ENCODE measurements at regions not wholly inside any gene's neighbourhood (a gene's known extent, or its start where the extent isn't known, plus 50 kb on each side); places are given as distances from the start of the nearest gene placed in this dataset.

GRCh38 chr21:25331286-25331685, 276.0 kb downstream of the MRPL39 start:
- no peak for DNase-seq (ENCODE audit: low read depth)

GRCh38 chr21:25330266-25330665, 277.0 kb downstream of the MRPL39 start:
- no peak for DNase-seq (ENCODE audit: low read depth)

GRCh38 chr21:25329227-25329825, 278.0 kb downstream of the MRPL39 start:
- DNase-seq (ENCODE audit: low read depth) = peak; percentile 87

GRCh38 chr21:25328736-25329135, 278.5 kb downstream of the MRPL39 start:
- DNase-seq (ENCODE audit: low read depth) = no peak

GRCh38 chr21:25326181-25326580, 281.1 kb downstream of the MRPL39 start:
- DNase-seq (ENCODE audit: low read depth) = no peak

GRCh38 chr21:25324666-25325065, 282.6 kb downstream of the MRPL39 start:
- no peak for DNase-seq (ENCODE audit: low read depth)

GRCh38 chr21:25323356-25323949, 283.8 kb downstream of the MRPL39 start:
- no peak for DNase-seq (ENCODE audit: low read depth)

- no peak for DNase-seq (ENCODE audit: low read depth)
These were observed 293.0 kb downstream of the MRPL39 start for GRCh38 chr21:25314247-25314646.

- DNase-seq (ENCODE audit: low read depth) = peak; percentile 48
These were observed 293.5 kb downstream of the MRPL39 start for GRCh38 chr21:25313829-25314228.

GRCh38 chr21:25307489-25307888, 299.8 kb downstream of the MRPL39 start:
- DNase-seq (ENCODE audit: low read depth) = peak; percentile 72

GRCh38 chr21:25304611-25305010, 302.7 kb downstream of the MRPL39 start:
- no peak for DNase-seq (ENCODE audit: low read depth)

GRCh38 chr21:25300632-25301031, 306.6 kb downstream of the MRPL39 start:
- no peak for DNase-seq (ENCODE audit: low read depth)

- DNase-seq (ENCODE audit: low read depth) = no peak
These were observed 308.5 kb downstream of the MRPL39 start for GRCh38 chr21:25298512-25299491.

GRCh38 chr21:25297117-25297516, 310.2 kb downstream of the MRPL39 start:
- no peak for DNase-seq (ENCODE audit: low read depth)

- DNase-seq (ENCODE audit: low read depth) = peak; percentile 6
These were observed 311.0 kb downstream of the MRPL39 start for GRCh38 chr21:25296252-25296651.

- no peak for DNase-seq (ENCODE audit: low read depth)
These were observed 314.9 kb downstream of the MRPL39 start for GRCh38 chr21:25292396-25292795.

- peak; percentile 58 for DNase-seq (ENCODE audit: low read depth)
These were observed 323.6 kb downstream of the MRPL39 start for GRCh38 chr21:25283720-25284119.

- DNase-seq (ENCODE audit: low read depth) = no peak
These were observed 326.1 kb downstream of the MRPL39 start for GRCh38 chr21:25281134-25281533.

GRCh38 chr21:25280061-25280460, 327.2 kb downstream of the MRPL39 start:
- no peak for DNase-seq (ENCODE audit: low read depth)

GRCh38 chr21:25273959-25274358, 333.3 kb downstream of the MRPL39 start:
- DNase-seq (ENCODE audit: low read depth) = no peak

- no peak for DNase-seq (ENCODE audit: low read depth)
These were observed 352.6 kb downstream of the MRPL39 start for GRCh38 chr21:25254491-25255174.

- no peak for DNase-seq (ENCODE audit: low read depth)
These were observed 360.7 kb downstream of the MRPL39 start for GRCh38 chr21:25246546-25246945.
